ENCODE measurements at regions not wholly inside any gene's neighbourhood (a gene's known extent, or its start where the extent isn't known, plus 50 kb on each side); places are given as distances from the start of the nearest gene placed in this dataset.

DNA sequence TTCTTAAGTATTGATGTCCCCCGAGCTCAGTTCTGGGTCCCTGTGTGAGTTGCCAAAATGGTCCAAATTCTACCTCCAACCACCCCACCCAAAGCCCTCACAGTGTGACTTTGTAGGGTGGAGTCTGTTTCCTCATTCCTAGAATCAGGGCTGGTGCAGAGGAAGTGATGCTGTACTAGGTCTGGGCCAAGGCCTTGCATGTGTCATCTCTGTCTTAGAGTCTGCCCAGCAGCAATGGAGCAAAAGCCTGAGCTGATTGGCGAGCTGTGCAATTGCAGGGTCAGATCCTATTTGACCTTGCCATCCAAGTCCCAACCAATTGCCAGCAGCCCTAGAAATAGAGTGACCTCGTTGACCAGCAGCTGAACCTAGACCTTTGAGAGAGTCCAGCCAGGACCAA lies 97.0 kb upstream of the ANKRD10 start:
- Mint-ChIP-seq H3K36me3 (no peaks in the 10 kb centered on the region), H3K27me3 (peaks cover 27 to 32% (median 28%) of the 10 kb centered on the region in 3 donors), H3K27ac (no peak overlapping the region), H3K4me3 (no peak overlapping the region), H3K9me3 (peaks cover 4 to 8% (median 5%) of the 10 kb centered on the region in 7 donors), H3K4me1 (peaks cover 0 to 5% (median 5%) of the 10 kb centered on the region in 3 donors)
- no peak for DNase-seq
- no peak for ATAC-seq (ENCODE audit: low read depth in 2 of 2)

DNA sequence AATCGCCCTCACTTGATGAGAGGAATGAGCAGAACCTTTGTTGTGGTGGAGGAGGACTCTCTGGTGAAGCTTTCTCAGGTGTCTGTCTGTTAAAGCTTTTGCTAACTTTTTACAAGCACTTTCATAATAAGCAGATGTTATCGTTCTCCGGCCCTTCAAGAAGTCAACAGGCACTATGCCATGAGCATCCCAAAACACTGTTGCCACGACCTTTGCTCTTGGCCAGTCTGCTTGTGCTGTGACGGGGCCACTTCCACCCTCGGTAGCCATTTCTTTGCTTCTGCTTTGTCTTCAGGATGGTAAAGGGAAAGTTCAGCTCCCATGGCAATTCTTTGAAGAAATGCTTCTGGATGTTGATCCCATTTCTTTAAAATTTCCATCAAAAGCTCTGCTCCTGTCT lies 93.5 kb upstream of the ANKRD10 start:
- Mint-ChIP-seq H3K36me3 (no peaks in the 10 kb centered on the region), H3K27ac (no peak overlapping the region), H3K4me1 (peaks cover 0 to 7% (median 5%) of the 10 kb centered on the region in 3 donors), H3K27me3 (peaks cover 23 to 34% (median 32%) of the 10 kb centered on the region in 3 donors), H3K4me3 (no peak overlapping the region), H3K9me3 (peaks cover 4 to 14% (median 11%) of the 10 kb centered on the region in 7 donors)
- DNase-seq (no peak), ATAC-seq (ENCODE audit: low read depth in 2 of 2) (no peak)

DNA sequence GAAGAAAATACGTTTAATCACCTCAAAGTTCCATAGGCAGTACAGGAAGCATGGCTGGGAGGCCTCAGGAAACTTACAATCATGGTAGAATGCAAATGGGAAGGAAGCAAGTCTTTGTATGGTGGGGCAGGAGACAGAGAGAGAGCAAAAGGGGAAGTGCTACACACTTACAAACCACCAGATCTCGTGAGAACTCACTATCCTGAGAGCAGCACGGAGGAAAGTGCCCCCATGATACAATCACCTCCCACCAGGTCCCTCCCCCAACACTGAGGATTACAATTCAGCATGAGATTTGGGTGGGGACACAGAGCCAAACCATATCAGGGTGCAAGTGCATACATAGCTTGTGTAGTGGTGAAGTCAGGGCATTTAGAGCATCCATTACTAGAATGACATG lies 92.3 kb upstream of the ANKRD10 start:
- ATAC-seq (ENCODE audit: low read depth in 2 of 2) (peak in 1 of 2 donors; percentile 44), DNase-seq (no peak)
- Mint-ChIP-seq H3K27me3 (peaks cover 16 to 32% (median 24%) of the 10 kb centered on the region in 3 donors), H3K4me1 (peaks cover 0 to 7% (median 5%) of the 10 kb centered on the region in 3 donors), H3K36me3 (no peaks in the 10 kb centered on the region), H3K27ac (peak overlapping the region in 1 of 6 donors; percentile 60), H3K9me3 (peaks cover 4 to 14% (median 10%) of the 10 kb centered on the region in 7 donors), H3K4me3 (no peak overlapping the region)

DNA sequence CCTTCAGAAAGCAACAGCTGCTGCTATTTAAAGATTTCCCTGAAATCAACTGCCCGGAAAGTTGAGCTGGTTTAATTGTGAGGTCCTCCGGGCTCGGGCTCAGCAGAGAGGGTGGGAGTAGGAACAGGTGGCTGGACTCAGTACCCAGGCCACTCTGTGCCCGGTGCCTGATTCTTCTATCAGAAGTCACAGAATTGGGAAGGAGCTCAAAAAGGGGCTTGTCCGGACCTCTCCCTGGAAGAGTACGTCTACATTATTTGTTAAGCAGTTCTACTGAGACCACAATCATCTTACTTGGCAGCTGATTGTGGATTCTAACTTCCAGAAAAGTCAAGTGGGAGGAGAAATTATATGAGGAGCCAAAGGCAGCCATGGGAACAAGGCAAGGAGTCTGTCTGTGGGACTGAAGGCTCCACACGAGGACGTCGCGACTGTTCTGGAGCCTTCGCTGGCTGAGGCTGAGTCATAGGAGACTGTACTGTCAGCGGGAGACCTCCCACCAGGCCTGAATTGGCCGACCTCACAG lies 91.7 kb upstream of the ANKRD10 start:
- ATAC-seq (ENCODE audit: low read depth in 2 of 2) (no peak), DNase-seq (no peak)
- Mint-ChIP-seq H3K27ac (peak overlapping the region in 1 of 6 donors; percentile 60), H3K4me1 (peaks cover 0 to 7% (median 5%) of the 10 kb centered on the region in 3 donors), H3K9me3 (peaks cover 4 to 14% (median 10%) of the 10 kb centered on the region in 7 donors), H3K27me3 (peaks cover 9 to 25% (median 17%) of the 10 kb centered on the region in 3 donors), H3K4me3 (no peak overlapping the region), H3K36me3 (no peaks in the 10 kb centered on the region)

DNA sequence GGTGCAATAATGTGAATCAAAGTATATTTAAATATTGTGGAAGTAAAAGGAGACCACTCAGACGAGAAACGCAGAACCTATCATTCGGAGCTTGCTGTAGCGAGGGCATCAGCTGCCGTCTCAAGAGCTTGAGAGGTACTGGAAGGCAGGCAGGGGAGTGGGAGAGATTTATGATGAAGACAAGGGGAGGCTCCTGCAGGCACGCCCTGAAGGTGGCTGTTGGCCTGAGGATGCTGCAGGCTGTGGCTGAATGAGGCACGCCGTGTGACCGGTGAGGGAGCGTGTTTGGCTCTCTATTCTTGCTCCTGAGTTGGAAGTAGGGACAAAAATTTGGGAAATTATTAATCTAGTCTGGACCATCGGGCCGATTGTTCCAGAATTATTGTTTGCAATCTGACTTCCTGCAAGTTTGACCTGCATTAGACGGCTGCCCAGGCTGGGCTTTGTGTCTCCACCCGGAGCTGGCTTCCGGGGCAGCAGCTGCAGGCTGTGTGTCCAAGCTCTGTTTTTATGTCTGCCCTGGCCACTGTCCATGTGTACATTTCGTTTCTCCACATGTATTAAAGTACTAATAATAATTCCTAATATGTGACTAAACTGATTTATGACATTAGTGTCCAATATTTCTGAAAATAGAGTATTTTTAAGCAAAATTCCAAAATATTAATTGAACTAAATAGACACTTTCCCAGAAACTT lies 91.1 kb upstream of the ANKRD10 start:
- Mint-ChIP-seq H3K27ac (no peak overlapping the region), H3K9me3 (peaks cover 4 to 14% (median 10%) of the 10 kb centered on the region in 7 donors), H3K27me3 (peaks cover 3 to 19% (median 14%) of the 10 kb centered on the region in 3 donors), H3K4me1 (peaks cover 0 to 7% (median 5%) of the 10 kb centered on the region in 3 donors), H3K4me3 (no peak overlapping the region), H3K36me3 (no peaks in the 10 kb centered on the region)
- DNase-seq (no peak), ATAC-seq (ENCODE audit: low read depth in 2 of 2) (no peak)

DNA sequence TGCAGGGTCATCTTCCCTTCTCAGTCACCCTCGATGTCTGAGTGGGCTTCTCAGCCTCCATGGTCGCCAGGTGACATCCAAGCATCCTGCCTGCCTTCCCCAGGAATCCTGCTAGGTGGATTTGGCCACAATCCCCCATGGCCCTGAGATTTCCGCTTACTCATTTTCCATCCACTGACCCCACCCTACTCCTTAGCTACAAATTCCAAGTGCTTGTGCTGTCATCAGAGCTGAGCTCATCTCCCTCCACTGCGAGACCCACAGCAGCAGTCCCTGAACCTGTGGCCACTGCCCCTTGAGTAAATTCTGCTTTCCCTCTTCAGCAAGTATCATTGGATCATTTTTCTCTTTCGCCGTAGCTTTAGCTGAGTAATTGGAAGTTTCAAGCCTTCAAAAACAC lies 90.5 kb upstream of the ANKRD10 start:
- Mint-ChIP-seq H3K4me1 (peaks cover 0 to 7% (median 5%) of the 10 kb centered on the region in 3 donors), H3K27ac (no peak overlapping the region), H3K36me3 (no peaks in the 10 kb centered on the region), H3K27me3 (peaks cover 0 to 18% (median 15%) of the 10 kb centered on the region in 3 donors), H3K9me3 (peaks cover 4 to 14% (median 10%) of the 10 kb centered on the region in 7 donors), H3K4me3 (no peak overlapping the region)
- no peak for ATAC-seq (ENCODE audit: low read depth in 2 of 2)
- DNase-seq: no peak

DNA sequence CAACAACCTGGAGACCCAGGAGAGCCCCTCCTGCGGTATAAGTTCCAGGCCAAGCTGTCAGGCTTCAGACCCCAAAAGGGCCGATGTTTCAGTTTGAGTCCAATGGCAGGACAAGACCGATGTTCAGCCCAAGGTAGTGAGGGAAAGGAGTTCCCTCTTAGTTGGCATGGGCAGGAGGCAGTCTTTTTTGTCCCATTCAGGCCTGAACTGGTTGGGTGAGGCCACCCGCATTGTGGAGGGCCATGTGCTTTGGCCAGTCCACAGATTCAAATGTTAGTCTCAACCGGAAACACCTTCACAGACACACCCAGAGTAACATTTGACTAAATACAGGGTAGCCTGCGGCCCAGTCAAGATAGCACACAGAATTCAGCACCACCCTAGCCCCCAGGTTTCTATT lies 89.6 kb upstream of the ANKRD10 start:
- Mint-ChIP-seq H3K4me1 (peaks cover 0 to 7% (median 5%) of the 10 kb centered on the region in 3 donors), H3K27me3 (peaks cover 0 to 15% (median 15%) of the 10 kb centered on the region in 3 donors), H3K27ac (no peak overlapping the region), H3K9me3 (peaks cover 4 to 14% (median 9%) of the 10 kb centered on the region in 7 donors), H3K4me3 (no peak overlapping the region), H3K36me3 (no peaks in the 10 kb centered on the region)
- ATAC-seq (ENCODE audit: low read depth in 2 of 2): no peak
- DNase-seq: no peak

DNA sequence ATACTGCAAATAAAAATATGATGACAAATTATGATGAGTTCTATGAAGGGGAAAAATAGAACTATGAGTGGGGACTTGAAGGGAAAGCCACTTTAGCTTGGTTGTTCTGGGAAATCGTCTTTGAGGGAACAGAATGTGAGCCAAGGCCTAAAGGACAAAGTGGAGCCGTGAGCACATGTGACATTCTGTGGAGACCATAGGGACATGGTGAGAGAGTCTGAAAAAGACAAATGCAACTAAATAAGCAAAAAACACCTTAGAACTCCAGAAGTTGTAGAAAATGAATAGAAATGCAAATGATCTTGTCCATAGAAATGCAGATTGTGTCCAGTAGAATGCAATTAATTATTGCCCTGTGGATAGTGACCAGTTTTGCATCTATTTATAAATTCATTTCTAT lies 86.8 kb upstream of the ANKRD10 start:
- no peak for DNase-seq
- ATAC-seq (ENCODE audit: low read depth in 2 of 2): no peak
- Mint-ChIP-seq H3K27ac (no peak overlapping the region), H3K4me1 (peaks cover 10 to 15% (median 13%) of the 10 kb centered on the region in 3 donors), H3K36me3 (no peaks in the 10 kb centered on the region), H3K4me3 (no peak overlapping the region), H3K9me3 (peaks cover 0 to 9% (median 3%) of the 10 kb centered on the region in 7 donors), H3K27me3 (peaks cover 0 to 19% (median 15%) of the 10 kb centered on the region in 3 donors)

DNA sequence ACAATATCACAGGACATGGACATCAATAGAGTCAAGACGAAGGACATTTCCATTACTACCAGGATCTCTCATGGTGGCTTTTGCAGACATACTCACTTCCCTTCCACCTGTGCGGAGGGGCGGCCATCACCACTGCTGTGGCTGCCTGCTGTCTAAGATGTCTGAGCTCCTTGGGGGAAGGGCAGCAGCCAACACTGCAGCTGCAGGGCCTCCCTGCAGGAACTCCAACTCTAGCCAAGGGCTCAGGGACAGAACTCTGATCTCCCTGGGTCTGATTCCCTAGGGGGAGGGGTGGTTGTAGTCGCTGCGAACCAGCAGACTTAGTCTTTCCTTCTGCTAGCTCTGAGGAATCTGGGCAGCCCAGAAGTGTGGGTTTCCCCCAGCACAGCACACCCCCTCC lies 78.9 kb upstream of the ANKRD10 start:
- Mint-ChIP-seq H3K27ac (peak overlapping the region in 1 of 6 donors; percentile 31), H3K36me3 (no peaks in the 10 kb centered on the region), H3K27me3 (peaks cover 10 to 24% (median 17%) of the 10 kb centered on the region in 3 donors), H3K9me3 (peaks cover 0 to 4% (median 2%) of the 10 kb centered on the region in 7 donors), H3K4me3 (no peak overlapping the region), H3K4me1 (peaks cover 14 to 21% (median 16%) of the 10 kb centered on the region in 3 donors)
- no peak for DNase-seq
- ATAC-seq (ENCODE audit: low read depth in 2 of 2): no peak

DNA sequence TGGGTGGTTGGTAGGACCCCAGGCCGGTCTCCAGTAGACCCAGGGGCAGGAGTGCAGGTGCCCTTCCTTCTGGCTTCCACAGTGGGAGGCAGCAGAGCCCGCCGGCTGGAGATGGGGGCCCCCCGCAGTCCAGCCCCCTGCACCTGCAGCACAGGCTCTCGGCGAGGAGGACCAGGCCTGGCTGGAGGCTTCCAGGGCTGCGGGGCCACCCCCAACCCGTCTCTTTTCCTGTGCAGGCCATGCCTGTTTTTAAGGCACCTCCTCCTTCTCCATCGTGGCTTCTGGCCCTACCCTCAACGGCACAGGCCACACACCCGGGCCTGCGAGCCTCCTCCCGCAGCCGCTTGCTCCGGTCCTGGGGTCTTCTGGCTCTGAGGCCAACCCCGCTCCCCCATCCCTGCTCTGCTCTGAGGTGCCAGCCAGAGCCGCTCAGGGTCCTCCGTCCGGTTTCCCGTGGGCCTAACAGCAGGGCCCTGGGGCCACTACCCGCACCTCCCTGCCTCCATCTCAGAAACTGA lies 77.2 kb upstream of the ANKRD10 start:
- Mint-ChIP-seq H3K4me1 (peaks cover 4 to 10% (median 7%) of the 10 kb centered on the region in 3 donors), H3K4me3 (no peak overlapping the region)
- DNase-seq: no peak

DNA sequence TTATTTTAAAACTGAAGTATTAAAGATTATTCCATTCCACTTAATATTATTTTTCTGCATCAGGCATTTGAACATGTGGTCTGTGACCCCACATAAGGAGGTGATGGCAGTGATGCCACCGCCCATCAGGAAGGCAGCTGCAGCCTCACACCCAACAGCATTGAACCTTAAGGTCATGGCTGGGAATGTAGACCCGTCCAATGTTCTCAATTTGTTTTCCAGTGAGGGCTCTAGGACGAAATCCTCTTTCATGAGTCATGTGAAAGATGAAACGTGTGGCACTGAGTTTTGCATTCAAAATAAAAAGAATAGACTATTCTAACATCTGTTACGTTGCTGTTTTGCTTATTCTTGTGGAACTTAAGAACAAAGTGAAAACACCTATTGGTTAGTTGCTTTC lies 74.5 kb upstream of the ANKRD10 start:
- DNase-seq (no peak), ATAC-seq (ENCODE audit: low read depth in 2 of 2) (no peak)
- no peaks in the 10 kb centered on the region for H3K36me3 Mint-ChIP-seq
- H3K4me3 Mint-ChIP-seq: no peak overlapping the region
- H3K27ac Mint-ChIP-seq: no peak overlapping the region
- H3K9me3 Mint-ChIP-seq: no peaks in the 10 kb centered on the region
- no peaks in the 10 kb centered on the region for H3K4me1 Mint-ChIP-seq
- peaks cover 20 to 31% (median 26%) of the 10 kb centered on the region in 3 donors for H3K27me3 Mint-ChIP-seq

More for the DNA sequence above, 77.2 kb upstream of the ANKRD10 start:
- Mint-ChIP-seq H3K36me3 (no peaks in the 10 kb centered on the region), H3K9me3 (peaks cover 0 to 4% (median 2%) of the 10 kb centered on the region in 7 donors), H3K27ac (no peak overlapping the region), H3K27me3 (peaks cover 17 to 31% (median 20%) of the 10 kb centered on the region in 3 donors)
- ATAC-seq (ENCODE audit: low read depth in 2 of 2): no peak

DNA sequence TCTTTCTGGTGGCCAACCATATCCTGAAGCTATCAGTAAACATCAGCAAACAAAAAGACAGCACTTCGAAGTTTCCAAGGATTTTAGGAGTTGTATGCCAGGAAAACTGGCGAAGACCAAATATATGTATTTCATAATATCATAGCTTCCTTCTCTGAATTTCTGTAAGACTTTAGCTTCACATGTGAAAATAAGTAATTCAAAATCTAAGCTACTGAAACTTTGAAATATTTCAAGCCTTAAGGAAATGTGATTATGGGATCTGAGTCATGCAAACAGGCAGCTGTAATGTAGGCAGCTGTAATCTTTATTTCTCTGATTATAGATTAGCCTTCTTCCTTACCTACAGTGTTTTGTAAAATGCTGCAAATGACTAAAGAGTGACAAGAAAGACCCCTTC lies 70.7 kb upstream of the ANKRD10 start:
- H3K27ac Mint-ChIP-seq: no peak overlapping the region
- peaks cover 31 to 53% (median 34%) of the 10 kb centered on the region in 3 donors for H3K27me3 Mint-ChIP-seq

DNA sequence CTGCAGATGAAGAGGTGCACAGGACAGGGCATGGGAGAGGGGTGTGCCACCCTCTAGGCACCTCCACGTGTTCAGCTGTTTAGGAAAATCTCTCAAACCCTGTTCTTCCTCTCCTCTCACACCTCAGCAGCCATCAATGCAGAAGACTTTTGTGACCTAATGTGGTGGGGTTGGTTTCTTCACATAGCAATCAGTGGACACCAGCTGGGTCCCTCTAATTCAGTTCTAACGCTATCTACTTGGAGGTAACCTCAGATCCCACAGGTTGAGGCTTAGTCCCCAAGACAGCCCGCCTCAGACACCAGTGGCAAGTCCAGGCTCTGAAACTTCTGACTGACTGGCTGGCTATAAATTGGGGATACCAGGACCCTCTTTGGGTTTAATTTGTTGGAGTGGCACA lies 69.9 kb upstream of the ANKRD10 start:
- Mint-ChIP-seq H3K27me3 (peaks cover 31 to 53% (median 33%) of the 10 kb centered on the region in 3 donors), H3K27ac (peak overlapping the region in 1 of 6 donors; percentile 8), H3K4me3 (no peak overlapping the region), H3K9me3 (peaks cover 0 to 4% (median 0%) of the 10 kb centered on the region in 7 donors), H3K4me1 (no peaks in the 10 kb centered on the region), H3K36me3 (no peaks in the 10 kb centered on the region)
- ATAC-seq (ENCODE audit: low read depth in 2 of 2): no peak
- no peak for DNase-seq

More for the DNA sequence above, 70.7 kb upstream of the ANKRD10 start:
- no peak for ATAC-seq (ENCODE audit: low read depth in 2 of 2)
- no peak for DNase-seq
- no peaks in the 10 kb centered on the region for H3K36me3 Mint-ChIP-seq
- H3K9me3 Mint-ChIP-seq: no peaks in the 10 kb centered on the region
- H3K4me3 Mint-ChIP-seq: no peak overlapping the region
- H3K4me1 Mint-ChIP-seq: no peaks in the 10 kb centered on the region

DNA sequence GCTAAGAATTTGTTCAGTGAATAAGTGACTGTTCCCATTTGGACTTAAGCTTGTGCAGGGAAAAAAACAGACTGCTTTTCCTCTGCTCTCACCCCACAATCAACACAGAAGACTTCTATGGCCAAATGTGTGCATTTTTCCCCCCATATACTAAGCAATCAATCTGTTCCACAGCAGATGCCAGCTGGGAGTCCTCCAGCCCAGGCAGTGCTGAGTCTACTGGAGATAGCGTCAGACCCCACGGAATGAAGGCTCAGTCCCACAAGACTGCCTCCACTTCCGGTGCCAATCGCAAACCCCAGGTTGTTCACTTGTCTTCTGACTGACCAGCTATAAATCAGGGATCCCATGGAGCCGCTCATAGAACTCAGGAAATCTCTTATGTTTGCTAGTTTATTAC lies 69.5 kb upstream of the ANKRD10 start:
- Mint-ChIP-seq H3K9me3 (peaks cover 0 to 8% (median 0%) of the 10 kb centered on the region in 7 donors), H3K4me3 (no peak overlapping the region), H3K27ac (no peak overlapping the region), H3K27me3 (peaks cover 30 to 55% (median 31%) of the 10 kb centered on the region in 3 donors), H3K4me1 (no peaks in the 10 kb centered on the region), H3K36me3 (no peaks in the 10 kb centered on the region)
- ATAC-seq (ENCODE audit: low read depth in 2 of 2) (no peak), DNase-seq (no peak)

Data from naive B cell (primary cell).